SIG-M5 (cell line): ENCODE measurements at regions not wholly inside any gene's neighbourhood (a gene's known extent, or its start where the extent isn't known, plus 50 kb on each side); places are given as distances from the start of the nearest gene placed in this dataset.
"Not testable (repeated sequence)": the region's sequence is repeated elsewhere in the genome, so short reads cannot be mapped to it uniquely, and the experiment has no call there.

Experiments used
- DNase-seq: peaks from one replicate; lab custom pipeline; 2025; lab: John Stamatoyannopoulos, UW

- no peak for DNase-seq
Observed at GRCh38 chr9:71632776-71633175, 135.5 kb downstream of the CEMIP2 start.

- DNase-seq = no peak
Observed at GRCh38 chr9:71630377-71630995, 137.8 kb downstream of the CEMIP2 start.

- no peak for DNase-seq
Observed at GRCh38 chr9:71629578-71630215, 138.6 kb downstream of the CEMIP2 start.

GRCh38 chr9:71628247-71628646 lies 140.1 kb downstream of the CEMIP2 start:
- DNase-seq = no peak

GRCh38 chr9:71627537-71627936 lies 140.8 kb downstream of the CEMIP2 start:
- no peak for DNase-seq

- no peak for DNase-seq
Observed at GRCh38 chr9:71626395-71626794, 141.9 kb downstream of the CEMIP2 start.

GRCh38 chr9:71624728-71625127 lies 143.6 kb downstream of the CEMIP2 start:
- no peak for DNase-seq

- no peak for DNase-seq
Observed at GRCh38 chr9:71620746-71621145, 147.6 kb downstream of the CEMIP2 start.

- DNase-seq = no peak
Observed at GRCh38 chr9:71620331-71620730, 148.0 kb downstream of the CEMIP2 start.

GRCh38 chr9:71619926-71620325 lies 148.4 kb downstream of the CEMIP2 start:
- DNase-seq = no peak

GRCh38 chr9:71614409-71615010 lies 153.8 kb downstream of the CEMIP2 start:
- DNase-seq = no peak

GRCh38 chr9:71612889-71613288 lies 155.4 kb downstream of the CEMIP2 start:
- DNase-seq = no peak

- DNase-seq = no peak
Observed at GRCh38 chr9:71609448-71609830, 158.9 kb downstream of the CEMIP2 start.

GRCh38 chr9:71608825-71609447 lies 159.4 kb downstream of the CEMIP2 start:
- DNase-seq = no peak

GRCh38 chr9:71608021-71608420 lies 160.3 kb downstream of the CEMIP2 start:
- no peak for DNase-seq

GRCh38 chr9:71607461-71607881 lies 160.8 kb downstream of the CEMIP2 start:
- DNase-seq = no peak

- DNase-seq = no peak
Observed at GRCh38 chr9:71604197-71605063, 163.9 kb downstream of the CEMIP2 start.

- no peak for DNase-seq
Observed at GRCh38 chr9:71602652-71603051, 165.7 kb downstream of the CEMIP2 start.

- DNase-seq = not testable (repeated sequence)
Observed at GRCh38 chr9:71595762-71596161, 172.6 kb downstream of the CEMIP2 start.

GRCh38 chr9:71594541-71594940 lies 173.8 kb downstream of the CEMIP2 start:
- DNase-seq = no peak

GRCh38 chr9:71592400-71592799 lies 175.9 kb downstream of the CEMIP2 start:
- no peak for DNase-seq

- no peak for DNase-seq
Observed at GRCh38 chr9:71590362-71590761, 178.0 kb downstream of the CEMIP2 start.
